CD4-positive, alpha-beta T cell treated with Interleukin-6 at 100 ng/mL for 8 hours (primary cell): ENCODE measurements at regions not wholly inside any gene's neighbourhood (a gene's known extent, or its start where the extent isn't known, plus 50 kb on each side); places are given as distances from the start of the nearest gene placed in this dataset.

Experiments
- DNase-seq: peaks from one replicate; pipeline ENCODE4 v3.0.0-alpha.2; 2020; ENCODE audit warnings: mixed read lengths, low spot score

- DNase-seq: no peak
These were observed 253.8 kb downstream of the TNS1 start for GRCh38 chr2:217749008-217749407.

DNA sequence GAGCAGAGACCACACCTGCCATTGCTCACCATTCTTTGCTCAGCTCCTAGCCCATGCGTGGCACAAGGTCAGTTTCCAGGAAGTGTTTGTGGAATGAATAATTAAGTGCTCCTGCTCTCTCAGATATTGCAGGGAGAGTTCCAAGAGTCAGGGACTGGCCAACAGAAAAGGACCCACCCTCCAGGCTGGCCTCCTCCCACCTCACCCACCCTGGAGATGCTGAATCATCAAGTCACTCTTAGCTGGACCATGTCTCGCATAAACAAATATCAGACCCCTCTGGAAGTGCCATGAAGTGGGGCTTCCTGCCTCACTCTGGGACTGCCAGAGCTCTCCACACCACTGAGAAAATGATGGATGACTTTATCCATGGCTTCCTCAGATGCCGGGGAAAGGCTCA lies 256.0 kb downstream of the TNS1 start:
- DNase-seq: no peak

GRCh38 chr2:217743966-217744761 lies 258.6 kb downstream of the TNS1 start:
- no peak for DNase-seq

GRCh38 chr2:217743407-217743806 lies 259.4 kb downstream of the TNS1 start:
- no peak for DNase-seq

GRCh38 chr2:217742841-217743240 lies 260.0 kb downstream of the TNS1 start:
- no peak for DNase-seq

- no peak for DNase-seq
These were observed 260.5 kb downstream of the TNS1 start for GRCh38 chr2:217742276-217742675.

DNA sequence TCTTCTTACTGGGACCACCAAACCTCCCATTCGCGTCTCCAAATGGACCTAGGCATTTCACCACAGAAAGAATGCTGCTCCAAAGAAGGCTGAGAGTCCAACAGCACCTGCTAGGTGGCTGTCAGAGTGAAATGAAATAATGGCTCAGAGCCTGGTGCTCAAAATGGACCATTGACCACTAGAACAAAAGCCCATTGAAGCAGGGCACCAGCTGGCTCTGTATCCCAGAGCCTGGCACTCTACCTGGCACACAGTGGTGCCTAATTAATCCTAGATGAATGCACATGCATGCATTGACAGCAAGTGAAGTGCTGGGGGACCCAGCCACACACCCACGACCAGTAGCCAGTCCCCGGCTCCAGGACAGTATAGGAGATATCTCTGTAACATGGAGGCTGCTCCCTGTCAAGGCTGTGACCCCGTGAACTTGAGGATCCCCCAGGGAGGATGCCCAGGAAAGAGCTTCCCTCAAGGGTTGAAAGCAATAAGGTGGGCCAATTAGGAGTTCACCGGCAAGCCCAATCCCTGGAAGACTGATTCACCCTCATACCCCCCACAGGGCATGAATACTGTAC lies 261.3 kb downstream of the TNS1 start:
- DNase-seq: no peak

- no peak for DNase-seq
These were observed 262.0 kb downstream of the TNS1 start for GRCh38 chr2:217740756-217741155.

- no peak for DNase-seq
These were observed 262.6 kb downstream of the TNS1 start for GRCh38 chr2:217740178-217740577.

GRCh38 chr2:217739741-217740140 lies 263.1 kb downstream of the TNS1 start:
- DNase-seq: no peak

- DNase-seq: no peak
These were observed 264.7 kb downstream of the TNS1 start for GRCh38 chr2:217738061-217738460.

DNA sequence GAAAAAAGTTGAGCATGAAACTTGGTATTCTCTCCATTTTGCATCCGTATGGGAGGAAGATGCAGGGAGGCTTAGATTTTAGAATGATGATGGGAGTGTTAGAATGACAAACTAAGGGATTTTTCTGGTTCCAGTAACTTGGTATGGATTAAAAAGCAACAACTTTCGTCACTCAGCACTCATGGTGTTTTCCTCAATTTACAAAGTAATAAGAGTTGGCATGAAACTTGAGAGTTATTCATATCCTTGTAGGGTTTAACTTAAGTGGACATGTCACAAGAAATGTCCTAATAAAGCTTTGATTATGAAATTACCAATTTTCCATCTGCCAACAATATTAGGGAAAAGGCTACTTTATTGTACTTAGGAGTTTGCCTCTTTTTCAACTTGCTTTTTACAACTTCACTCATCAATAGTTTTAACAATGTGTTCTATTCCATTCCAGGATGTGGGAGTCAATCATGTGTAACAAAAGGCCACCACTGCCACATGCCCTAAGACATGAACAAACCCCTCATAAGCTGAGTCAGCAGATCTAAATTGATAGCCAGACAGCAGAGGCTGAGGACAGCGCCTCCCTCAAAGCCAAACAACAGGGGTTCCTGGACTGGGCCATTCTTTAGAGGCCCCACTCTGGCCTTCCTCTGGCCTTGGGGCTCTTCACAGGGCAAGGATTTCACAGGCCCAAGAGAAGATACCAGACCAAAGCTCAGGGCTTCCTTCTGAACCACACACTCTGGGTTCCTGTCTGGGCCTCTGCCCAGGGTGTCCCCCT lies 265.8 kb downstream of the TNS1 start:
- DNase-seq: no peak

GRCh38 chr2:217735899-217736298 lies 266.9 kb downstream of the TNS1 start:
- DNase-seq: no peak

- DNase-seq: no peak
These were observed 267.8 kb downstream of the TNS1 start for GRCh38 chr2:217735034-217735433.

- no peak for DNase-seq
These were observed 269.3 kb downstream of the TNS1 start for GRCh38 chr2:217733461-217733860.

DNA sequence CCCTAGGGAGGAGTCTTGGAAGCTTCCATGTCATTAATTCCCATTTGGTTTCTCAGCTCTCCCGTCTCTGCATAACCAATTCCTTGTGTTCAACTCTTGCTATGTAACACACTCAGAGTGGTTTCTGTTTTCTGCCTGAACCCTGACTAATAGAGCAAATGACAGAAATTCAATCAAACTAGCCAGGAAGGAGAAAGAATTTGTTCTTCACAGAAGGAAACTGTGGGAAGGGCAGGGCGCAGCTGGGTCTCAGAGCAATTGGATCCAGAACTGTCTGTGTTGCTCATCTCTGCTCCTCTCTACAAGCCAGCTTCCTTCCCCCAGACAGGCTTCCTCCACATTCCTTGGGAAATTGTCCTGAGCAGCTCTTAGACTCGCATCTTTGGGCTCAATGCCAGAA lies 269.8 kb downstream of the TNS1 start:
- no peak for DNase-seq

GRCh38 chr2:217731805-217732204 lies 271.0 kb downstream of the TNS1 start:
- no peak for DNase-seq

DNA sequence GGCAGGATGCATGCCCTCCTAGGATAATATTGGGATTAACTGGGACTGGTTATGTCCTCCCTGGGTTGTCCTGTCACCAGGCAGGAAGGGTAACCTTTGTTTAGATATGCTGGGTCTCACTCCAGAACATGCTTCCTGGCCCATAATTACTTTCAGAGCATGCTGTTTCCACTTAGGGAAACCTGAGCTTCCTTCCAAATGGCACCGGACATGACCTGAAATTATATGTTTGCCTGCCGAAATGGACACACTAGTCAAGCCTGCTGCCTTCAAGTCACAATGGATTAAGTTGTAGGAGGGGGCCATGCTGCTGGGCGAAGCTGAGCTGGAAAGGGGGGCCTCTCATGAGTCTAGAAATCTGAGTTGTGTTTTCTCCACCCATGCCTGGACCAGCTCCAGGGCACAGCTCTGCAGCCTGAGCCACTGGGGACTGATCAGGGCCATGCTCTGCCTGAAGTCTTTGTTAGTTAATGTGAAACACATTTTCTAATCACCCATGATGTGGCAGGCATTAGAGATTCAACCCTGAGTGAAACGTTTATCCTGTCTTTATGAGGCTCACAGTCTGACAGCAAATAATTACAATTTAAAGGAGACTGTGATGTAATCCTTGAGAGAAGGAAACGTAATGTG lies 273.3 kb downstream of the TNS1 start:
- DNase-seq: no peak

DNA sequence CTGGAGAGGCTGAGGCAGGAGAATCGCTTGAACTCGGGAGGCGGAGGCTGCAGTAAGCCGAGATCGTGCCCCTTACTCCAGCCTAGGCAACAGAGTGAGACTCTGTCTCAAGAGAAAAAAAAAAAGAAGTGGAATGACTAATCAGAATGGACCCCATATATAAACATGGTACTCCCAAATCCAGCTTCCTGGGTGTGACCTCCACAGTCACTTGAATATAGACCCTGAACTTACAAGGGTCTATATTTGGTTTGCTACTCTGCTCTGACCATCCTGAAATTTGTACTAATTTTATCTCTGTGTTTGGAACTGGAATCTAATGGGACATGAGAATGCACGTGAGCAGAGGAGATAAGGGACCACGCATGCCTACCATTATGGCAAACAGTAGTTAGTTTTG lies 275.0 kb downstream of the TNS1 start:
- DNase-seq: no peak

DNA sequence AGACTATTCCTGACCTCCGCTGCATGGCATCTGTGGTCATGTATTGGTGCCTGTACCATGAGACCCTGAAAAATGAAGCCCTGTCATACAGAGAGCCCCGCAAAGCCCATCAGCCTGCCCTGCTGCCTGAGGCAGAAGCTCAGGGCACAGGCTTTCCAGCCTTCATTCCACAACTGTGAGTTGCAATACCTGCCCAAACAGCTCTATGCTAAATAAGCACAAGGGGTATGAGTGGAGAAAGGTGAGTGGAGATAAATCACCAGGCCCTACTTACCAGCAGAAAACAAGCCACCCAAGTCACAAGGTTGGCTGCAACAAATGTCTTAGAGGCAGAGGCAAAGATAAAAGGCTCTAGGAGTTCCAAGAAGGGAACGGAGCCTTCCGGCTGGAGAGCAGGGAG lies 277.4 kb downstream of the TNS1 start:
- DNase-seq: no peak

DNA sequence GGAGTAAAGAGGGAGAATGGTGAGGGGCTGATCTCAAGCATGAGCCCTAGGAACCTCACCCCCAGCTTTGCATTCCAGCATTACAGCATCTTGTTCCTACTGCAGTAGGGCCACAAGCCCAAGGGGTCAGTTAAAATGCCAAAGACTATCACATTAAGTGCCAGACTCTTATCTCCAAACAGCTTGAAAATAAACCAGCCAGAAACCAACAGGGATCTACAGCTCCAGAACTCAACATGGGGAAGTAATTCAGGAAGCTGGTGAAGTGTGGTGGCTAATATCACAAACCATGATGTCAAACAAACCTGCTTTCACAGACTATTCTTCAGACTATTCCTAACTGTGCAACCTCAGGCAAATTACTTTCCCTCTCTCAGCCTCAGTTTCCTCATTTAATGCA lies 278.3 kb downstream of the TNS1 start:
- no peak for DNase-seq

GRCh38 chr2:217723981-217724380 lies 278.8 kb downstream of the TNS1 start:
- DNase-seq: no peak
